ENCODE measurements at regions not wholly inside any gene's neighbourhood (a gene's known extent, or its start where the extent isn't known, plus 50 kb on each side); places are given as distances from the start of the nearest gene placed in this dataset.

DNA sequence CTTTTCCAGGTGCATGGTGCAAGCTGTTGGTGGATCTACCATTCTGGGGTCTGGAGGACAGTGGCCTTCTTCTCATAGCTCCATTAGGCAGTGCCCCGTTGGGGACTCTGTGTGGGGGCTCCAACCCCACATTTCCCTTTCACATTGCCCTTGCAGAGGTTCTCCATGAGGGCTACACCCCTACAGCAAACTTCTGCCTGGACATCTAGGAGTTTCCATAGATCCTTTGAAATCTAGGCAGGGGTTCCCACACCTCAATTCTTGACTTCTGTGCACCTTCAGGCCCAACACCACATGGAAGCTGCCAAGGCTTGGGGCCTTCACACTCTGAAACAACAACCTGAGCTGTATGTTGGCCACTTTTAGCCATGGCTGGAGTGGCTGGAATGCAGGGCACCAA is 282.8 kb upstream of the SASH1 start:
- TF ChIP-seq CTCF (IDR thresholded peaks at IDR 0.05) (no peak), ZFX (IDR thresholded peaks at IDR 0.05; ENCODE audit: borderline replicate concordance) (no peak)
